Keratinocyte (primary cell): ENCODE measurements at regions not wholly inside any gene's neighbourhood (a gene's known extent, or its start where the extent isn't known, plus 50 kb on each side); places are given as distances from the start of the nearest gene placed in this dataset.

ENCODE experiments used
- DNase-seq: peaks from one replicate; pipeline ENCODE4 v3.0.0-alpha.2; 2011; ENCODE audit warnings: low read depth, missing footprints, low spot score
- FAIRE-seq: peaks from 2 replicates; lab custom pipeline; 2011; peaks lifted over from hg19 to GRCh38; lab: Jason Lieb, UNC
- H2AFZ ChIP-seq: 2 replicates; pipeline ENCODE4 v1.6.0; 2012; ENCODE audit warnings: low read length, control low read depth, inconsistent platforms; ENCODE audit not compliant: control insufficient read depth
- H3K27ac ChIP-seq: 2 replicates; pipeline ENCODE4 v1.5.1; 2011; ENCODE audit warnings: low read length; ENCODE audit not compliant: control insufficient read depth, insufficient read depth
- H3K27me3 ChIP-seq: 3 replicates; pipeline ENCODE4 v1.6.0; 2011; ENCODE audit warnings: low read length; ENCODE audit not compliant: control insufficient read depth, insufficient read depth; ENCODE audit errors: extremely low read depth
- H3K36me3 ChIP-seq, 2 experiments: 2 replicates in 1 of 2; 3 replicates in 1 of 2; pipeline ENCODE4 v1.5.1; 2011; ENCODE audit warnings: low read length in 2 of 2, mild to moderate bottlenecking in 1 of 2; ENCODE audit not compliant: control insufficient read depth in 2 of 2, insufficient read depth in 2 of 2; ENCODE audit errors: extremely low read depth in 1 of 2
- H3K4me1 ChIP-seq: 3 replicates; pipeline ENCODE4 v1.5.1; 2011; ENCODE audit warnings: low read length; ENCODE audit not compliant: control insufficient read depth, insufficient read depth; ENCODE audit errors: extremely low read depth
- H3K4me2 ChIP-seq: 3 replicates; pipeline ENCODE4 v1.6.0; 2011; ENCODE audit warnings: low read depth, low read length; ENCODE audit not compliant: control insufficient read depth, insufficient read depth; ENCODE audit errors: extremely low read depth
- H3K4me3 ChIP-seq, 3 experiments: fragments of 200-600 bp in 1 of 3; sonication (generic) in 1 of 3; 2 replicates in 2 of 3; 3 replicates in 1 of 3; pipeline ENCODE4 v1.5.1; 2011 to 2016; ENCODE audit warnings: low read length in 3 of 3, mild to moderate bottlenecking in 3 of 3, control low read depth in 2 of 3, inconsistent platforms in 1 of 3, low read depth in 1 of 3, mixed read lengths in 1 of 3, mixed run types in 1 of 3, moderate library complexity in 1 of 3; ENCODE audit not compliant: control insufficient read depth in 2 of 3, insufficient read depth in 2 of 3; ENCODE audit errors: extremely low read depth in 1 of 3
- H3K79me2 ChIP-seq: 2 replicates; pipeline ENCODE4 v1.6.0; 2012; ENCODE audit warnings: low read length; ENCODE audit not compliant: control insufficient read depth, insufficient read depth
- H3K9ac ChIP-seq: 3 replicates; pipeline ENCODE4 v1.6.0; 2011; ENCODE audit warnings: low read length; ENCODE audit not compliant: control insufficient read depth, insufficient read depth; ENCODE audit errors: extremely low read depth
- H3K9me1 ChIP-seq: 3 replicates; pipeline ENCODE4 v1.6.0; 2011; ENCODE audit warnings: low read length; ENCODE audit not compliant: control insufficient read depth, insufficient read depth; ENCODE audit errors: extremely low read depth
- H3K9me3 ChIP-seq: 2 replicates; pipeline ENCODE4 v1.5.1; 2012; ENCODE audit warnings: low read depth, low read length; ENCODE audit not compliant: control insufficient read depth
- H4K20me1 ChIP-seq: 3 replicates; pipeline ENCODE4 v1.6.0; 2011; ENCODE audit warnings: low read length; ENCODE audit not compliant: control insufficient read depth, insufficient read depth; ENCODE audit errors: extremely low read depth
- EZH2 ChIP-seq: IDR thresholded peaks from one replicate; pipeline ENCODE4 v1.6.1; 2012; ENCODE audit warnings: inconsistent platforms, mild to moderate bottlenecking, low read length, moderate library complexity
- dilution Hi-C: fragments of 300-500 bp; cut with MboI; formaldehyde crosslinking; loops from one replicate; pipeline ENCODE4 v1.7.0; 2020; ENCODE audit warnings: low sequenced_read_pairs; ENCODE audit not compliant: extremely low pct_ligation_motif_present
- TF ChIP-seq, protein P1 (sequence below), 3 experiments: IDR thresholded peaks in 1 of 3; conservative IDR thresholded peaks in 1 of 3; optimal IDR thresholded peaks in 1 of 3; 2 replicates in 2 of 3; 3 replicates in 1 of 3; pipeline versions ENCODE3 to v1.5.1; 2011; ENCODE audit warnings: low read length in 3 of 3, mild to moderate bottlenecking in 3 of 3, moderate library complexity in 2 of 3, control low read depth in 1 of 3, inconsistent platforms in 1 of 3; ENCODE audit not compliant: insufficient read depth in 2 of 3; ENCODE audit errors: extremely low read depth in 1 of 3

DNA sequence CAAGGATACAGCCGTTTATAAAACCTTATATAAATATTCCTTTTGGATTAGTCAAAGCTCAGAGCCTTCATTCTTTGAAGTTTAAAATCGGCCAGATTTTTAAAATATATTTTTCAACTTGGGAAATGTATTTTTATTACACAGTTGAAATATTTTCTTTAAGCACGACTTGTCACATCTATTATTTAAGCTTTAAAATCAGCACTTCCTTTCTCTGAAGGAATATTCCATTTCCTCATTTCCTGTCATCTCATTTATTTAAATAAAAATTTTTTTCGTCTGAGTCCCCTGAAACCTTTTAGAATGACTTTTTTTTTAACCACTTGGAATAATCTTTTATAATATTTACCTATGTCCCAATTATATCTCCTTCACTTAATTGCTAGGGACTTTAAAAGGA is 107.5 kb upstream of the PDE3A start:
- no peak overlapping the region for H3K4me3 ChIP-seq
- dilution Hi-C loops = no loop called here
- H3K27ac ChIP-seq = no peak overlapping the region

DNA sequence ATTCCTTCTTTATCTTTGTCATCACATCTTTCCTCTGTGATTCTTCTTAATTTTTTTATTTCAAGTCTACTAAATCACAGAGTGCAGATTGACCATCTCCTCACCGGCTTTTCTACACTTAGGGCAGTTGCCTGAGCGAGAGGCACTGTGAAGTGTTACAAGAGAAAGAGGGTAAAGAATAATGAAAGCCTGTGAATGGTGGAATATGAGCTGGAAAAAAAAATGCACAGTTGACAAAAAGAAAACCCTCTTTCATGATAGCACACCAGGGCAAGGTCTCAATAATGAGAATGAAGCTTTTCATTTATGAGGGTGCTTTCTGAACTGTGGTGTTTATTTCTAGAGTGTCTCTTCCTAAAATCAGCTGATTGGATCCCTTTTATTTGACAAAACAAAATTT is 106.2 kb upstream of the PDE3A start:
- no peaks in the 10 kb centered on the region for H3K9me3 ChIP-seq
- dilution Hi-C loops = no loop called here
- no peaks in the 10 kb centered on the region for H3K79me2 ChIP-seq
- no peak overlapping the region for H2AFZ ChIP-seq
- H3K4me2 ChIP-seq = no peak overlapping the region
- FAIRE-seq (no peak), DNase-seq (no peak)
- no peak overlapping the region for H3K27ac ChIP-seq
- no peaks in the 10 kb centered on the region for H3K4me1 ChIP-seq
- H3K9me1 ChIP-seq = no peaks in the 10 kb centered on the region
- H4K20me1 ChIP-seq = no peaks in the 10 kb centered on the region
- TF ChIP-seq, protein P1, sequence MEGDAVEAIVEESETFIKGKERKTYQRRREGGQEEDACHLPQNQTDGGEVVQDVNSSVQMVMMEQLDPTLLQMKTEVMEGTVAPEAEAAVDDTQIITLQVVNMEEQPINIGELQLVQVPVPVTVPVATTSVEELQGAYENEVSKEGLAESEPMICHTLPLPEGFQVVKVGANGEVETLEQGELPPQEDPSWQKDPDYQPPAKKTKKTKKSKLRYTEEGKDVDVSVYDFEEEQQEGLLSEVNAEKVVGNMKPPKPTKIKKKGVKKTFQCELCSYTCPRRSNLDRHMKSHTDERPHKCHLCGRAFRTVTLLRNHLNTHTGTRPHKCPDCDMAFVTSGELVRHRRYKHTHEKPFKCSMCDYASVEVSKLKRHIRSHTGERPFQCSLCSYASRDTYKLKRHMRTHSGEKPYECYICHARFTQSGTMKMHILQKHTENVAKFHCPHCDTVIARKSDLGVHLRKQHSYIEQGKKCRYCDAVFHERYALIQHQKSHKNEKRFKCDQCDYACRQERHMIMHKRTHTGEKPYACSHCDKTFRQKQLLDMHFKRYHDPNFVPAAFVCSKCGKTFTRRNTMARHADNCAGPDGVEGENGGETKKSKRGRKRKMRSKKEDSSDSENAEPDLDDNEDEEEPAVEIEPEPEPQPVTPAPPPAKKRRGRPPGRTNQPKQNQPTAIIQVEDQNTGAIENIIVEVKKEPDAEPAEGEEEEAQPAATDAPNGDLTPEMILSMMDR (optimal IDR thresholded peaks at IDR 0.05 in 1 of 3, IDR thresholded peaks at IDR 0.05 in 1 of 3, conservative IDR thresholded peaks at IDR 0.05 in 1 of 3; ENCODE audit: extremely low read depth in 1 of 3, insufficient read depth in 2 of 3, low read length in 3 of 3) = no peak
- no peak for TF ChIP-seq EZH2
- no peaks in the 10 kb centered on the region for H3K27me3 ChIP-seq
- H3K36me3 ChIP-seq = no peaks in the 10 kb centered on the region
- no peak overlapping the region for H3K4me3 ChIP-seq
- no peak overlapping the region for H3K9ac ChIP-seq

More for the DNA sequence above, 107.5 kb upstream of the PDE3A start:
- Histone ChIP-seq H4K20me1 (no peaks in the 10 kb centered on the region), H3K27me3 (no peaks in the 10 kb centered on the region), H3K9me3 (no peaks in the 10 kb centered on the region), H3K36me3 (no peaks in the 10 kb centered on the region), H2AFZ (no peak overlapping the region), H3K79me2 (no peaks in the 10 kb centered on the region), H3K4me1 (no peaks in the 10 kb centered on the region), H3K4me2 (no peak overlapping the region), H3K9ac (no peak overlapping the region), H3K9me1 (no peaks in the 10 kb centered on the region)
- FAIRE-seq (no peak), DNase-seq (no peak)
- TF ChIP-seq, protein P1 (optimal IDR thresholded peaks at IDR 0.05 in 1 of 3, IDR thresholded peaks at IDR 0.05 in 1 of 3, conservative IDR thresholded peaks at IDR 0.05 in 1 of 3; ENCODE audit: extremely low read depth in 1 of 3, insufficient read depth in 2 of 3, low read length in 3 of 3) = no peak
- no peak for TF ChIP-seq EZH2
